CD4-positive, alpha-beta T cell treated with Interleukin-15 for 1 hour (primary cell): ENCODE measurements at regions not wholly inside any gene's neighbourhood (a gene's known extent, or its start where the extent isn't known, plus 50 kb on each side); places are given as distances from the start of the nearest gene placed in this dataset.

Experiments used
- DNase-seq: peaks from one replicate; pipeline ENCODE4 v3.0.0-alpha.2; 2020

GRCh38 chr9:80157561-80157983, 585.8 kb downstream of the TLE4 start:
- no peak for DNase-seq

- no peak for DNase-seq
Measured at GRCh38 chr9:80156756-80157472, 585.1 kb downstream of the TLE4 start.

DNA sequence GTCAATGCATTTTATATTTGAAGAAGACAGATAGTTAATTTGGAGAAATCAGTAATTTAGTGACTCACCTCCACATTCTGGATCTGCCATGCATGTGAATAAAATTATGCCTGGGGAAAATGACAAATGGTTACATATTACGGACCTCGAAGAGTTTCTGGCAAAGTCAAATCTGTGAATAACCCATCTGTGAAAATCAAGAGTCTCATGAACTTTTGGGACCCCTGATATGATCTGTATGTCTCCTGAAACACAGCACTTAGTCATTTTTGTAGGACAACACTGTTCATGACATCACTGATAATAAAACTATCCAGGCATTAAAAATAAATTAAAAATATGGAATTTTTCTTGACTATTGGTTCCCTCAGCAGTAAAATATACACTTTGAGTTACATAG, 584.5 kb downstream of the TLE4 start:
- DNase-seq = no peak

GRCh38 chr9:80147866-80148265, 576.1 kb downstream of the TLE4 start:
- no peak for DNase-seq

DNA sequence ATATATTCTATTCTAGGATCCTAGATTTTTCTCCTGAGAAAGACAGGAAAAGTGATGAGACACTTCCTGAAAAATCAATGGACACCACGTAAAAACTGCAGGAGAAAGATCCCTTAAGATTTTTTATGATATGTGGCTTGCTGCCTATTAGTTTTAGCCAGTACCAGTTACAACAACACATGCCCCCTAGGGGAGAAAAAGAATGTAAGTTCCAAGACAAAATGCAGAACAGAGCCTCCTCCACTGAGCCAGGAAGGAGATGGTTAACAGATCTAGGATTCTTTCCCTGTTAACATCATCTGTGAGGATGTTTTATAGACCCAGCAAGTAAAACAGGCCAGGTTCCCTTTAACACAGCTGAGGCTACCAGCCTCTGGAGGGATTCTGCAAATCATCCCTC, 574.7 kb downstream of the TLE4 start:
- DNase-seq = no peak

- no peak for DNase-seq
Measured at GRCh38 chr9:80144856-80145255, 573.1 kb downstream of the TLE4 start.

- no peak for DNase-seq
Measured at GRCh38 chr9:80144406-80144805, 572.6 kb downstream of the TLE4 start.

- DNase-seq = no peak
Measured at GRCh38 chr9:80143899-80144298, 572.1 kb downstream of the TLE4 start.

GRCh38 chr9:80134487-80134886, 562.7 kb downstream of the TLE4 start:
- peak; percentile 64 for DNase-seq

DNA sequence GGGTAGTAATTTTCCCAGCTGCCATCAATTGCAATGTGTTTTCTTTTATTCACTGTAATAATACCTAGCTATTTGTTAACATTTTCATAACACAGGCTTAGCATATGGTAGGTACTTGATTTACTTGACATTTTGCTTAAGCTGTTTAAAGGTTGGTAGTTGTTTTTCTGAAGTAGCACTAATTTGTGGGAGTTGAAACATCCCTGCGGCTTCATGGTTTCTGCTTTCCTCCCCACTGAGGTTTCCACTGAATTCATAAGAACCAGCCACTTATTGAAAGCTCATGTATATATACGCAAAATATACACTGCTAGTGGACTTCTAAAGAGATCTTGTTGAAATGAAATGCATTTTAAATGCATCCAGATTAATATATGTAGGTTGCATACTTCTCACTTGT, 559.9 kb downstream of the TLE4 start:
- DNase-seq = no peak

- DNase-seq = no peak
Measured at GRCh38 chr9:80127920-80128319, 556.2 kb downstream of the TLE4 start.

DNA sequence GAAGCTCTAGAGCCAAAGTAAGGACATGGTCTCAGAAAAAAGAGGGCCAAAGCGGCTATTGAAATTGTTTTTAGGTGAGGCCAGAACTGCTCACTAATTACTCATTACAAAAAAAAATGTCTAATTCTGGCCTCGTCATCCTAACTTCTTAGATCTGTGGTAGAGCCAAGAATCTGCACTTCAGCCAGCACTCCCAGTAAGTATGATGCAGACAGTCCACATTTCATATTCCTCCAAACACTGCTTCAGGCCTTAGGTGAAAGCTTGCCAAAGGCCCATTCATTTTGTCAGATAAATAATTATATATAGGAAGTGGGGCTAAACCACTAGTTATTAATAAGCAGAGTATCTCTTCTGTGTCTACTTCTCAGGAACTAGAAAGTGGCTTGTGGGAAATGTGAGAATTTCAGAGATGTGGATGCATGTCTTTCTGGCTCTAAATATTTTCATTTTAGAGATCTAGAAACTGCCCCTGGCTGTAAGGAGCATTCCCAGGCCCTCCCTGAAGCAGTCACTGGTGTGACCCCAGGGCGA, 554.0 kb downstream of the TLE4 start:
- DNase-seq = no peak

- no peak for DNase-seq
Measured at GRCh38 chr9:80117031-80117430, 545.3 kb downstream of the TLE4 start.

DNA sequence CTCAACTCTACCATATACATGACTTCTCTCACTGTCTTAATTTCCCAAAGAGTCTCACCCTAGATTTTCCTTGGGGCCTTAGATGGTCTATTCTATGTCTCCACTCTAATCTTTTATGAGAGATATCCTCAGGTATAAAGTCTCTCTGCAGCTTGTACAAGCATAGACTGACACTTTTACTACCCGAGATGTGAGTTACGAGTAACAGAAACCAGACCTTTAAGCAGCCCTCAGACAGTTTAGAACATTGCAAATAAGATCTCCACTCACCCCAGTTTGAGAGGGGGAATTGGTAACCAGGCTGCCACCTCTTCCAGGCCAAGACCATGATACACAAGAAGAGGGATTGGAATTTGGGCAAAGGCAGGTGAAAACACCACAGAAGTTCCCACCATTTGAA, 542.5 kb downstream of the TLE4 start:
- no peak for DNase-seq

DNA sequence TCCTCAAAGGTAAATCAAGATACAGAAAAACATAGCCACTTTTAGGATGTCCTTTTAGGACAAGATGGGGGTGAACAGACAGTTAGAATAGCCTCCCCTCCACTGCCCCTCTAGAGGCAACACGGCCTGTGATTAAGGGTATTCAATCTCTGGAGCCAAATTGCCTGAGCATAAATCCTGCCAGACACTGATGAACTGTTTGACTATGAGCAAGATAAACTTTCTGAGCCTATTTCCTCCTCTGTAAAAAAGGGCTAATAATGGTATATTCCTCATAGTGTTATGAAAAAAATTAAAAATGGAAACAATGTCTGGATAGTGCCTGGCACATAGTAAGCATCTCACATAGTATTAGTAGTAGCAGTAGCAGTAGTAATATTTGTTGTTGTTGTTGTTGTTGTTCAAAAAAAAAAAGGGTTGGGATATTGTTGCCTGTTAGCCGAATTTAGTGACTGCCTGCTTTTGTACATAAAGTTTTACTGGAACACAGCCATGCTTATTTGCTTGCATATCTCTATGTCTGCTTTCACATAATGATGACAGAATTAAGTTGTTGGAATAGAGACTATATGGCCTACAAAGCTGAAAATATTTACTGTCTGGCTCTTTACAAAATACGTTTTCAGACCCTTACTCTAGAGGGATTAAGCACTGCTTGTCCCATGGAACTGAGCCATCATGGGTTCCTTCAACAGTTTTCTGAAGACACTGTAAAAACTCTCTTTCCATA, 536.3 kb downstream of the TLE4 start:
- DNase-seq = no peak

DNA sequence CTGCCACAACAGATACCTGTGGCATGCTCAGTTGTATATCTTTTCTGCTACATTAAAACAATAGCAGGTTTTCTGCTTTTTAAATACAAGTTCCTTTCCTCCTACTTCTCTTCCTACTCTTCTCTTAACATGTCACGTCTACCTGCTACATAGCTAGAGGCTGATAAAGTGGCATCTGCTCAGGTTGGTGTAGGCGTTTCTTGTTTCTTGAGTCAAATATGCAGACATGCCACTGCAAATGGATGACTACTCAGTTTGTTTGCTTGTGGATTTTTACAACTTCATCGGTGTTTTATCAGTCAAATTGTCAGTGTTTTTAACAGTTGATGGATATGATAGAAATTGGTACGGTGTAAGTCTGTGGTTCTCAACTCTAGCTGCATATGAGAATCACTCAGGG, 525.7 kb downstream of the TLE4 start:
- DNase-seq = no peak

DNA sequence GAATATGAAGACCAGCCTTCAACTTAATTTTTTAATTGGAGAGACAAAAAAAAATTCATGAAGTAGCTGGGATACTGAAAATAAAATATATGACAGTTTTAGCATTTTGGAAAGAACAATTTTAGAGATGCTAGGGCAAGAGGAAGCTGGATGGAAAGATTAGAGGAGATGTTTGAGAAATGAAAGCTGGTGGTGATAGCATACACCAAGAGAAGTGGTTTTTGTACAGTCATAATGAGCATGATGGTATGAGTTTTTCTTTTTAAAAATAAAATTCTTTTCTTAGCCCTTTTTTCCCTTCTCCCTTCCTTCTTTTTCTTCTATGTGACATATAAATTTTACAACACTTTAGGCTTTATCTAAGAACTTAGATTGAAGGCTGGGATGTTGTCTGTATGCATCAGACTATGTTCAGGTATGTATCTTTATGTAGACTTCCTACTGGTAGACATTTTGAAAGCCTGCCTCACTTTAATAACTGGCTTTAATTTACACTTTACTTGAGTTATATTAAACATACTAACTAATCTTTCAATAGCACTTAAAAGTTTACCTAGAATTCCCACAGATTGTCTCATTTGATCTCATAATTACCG, 522.5 kb downstream of the TLE4 start:
- no peak for DNase-seq

DNA sequence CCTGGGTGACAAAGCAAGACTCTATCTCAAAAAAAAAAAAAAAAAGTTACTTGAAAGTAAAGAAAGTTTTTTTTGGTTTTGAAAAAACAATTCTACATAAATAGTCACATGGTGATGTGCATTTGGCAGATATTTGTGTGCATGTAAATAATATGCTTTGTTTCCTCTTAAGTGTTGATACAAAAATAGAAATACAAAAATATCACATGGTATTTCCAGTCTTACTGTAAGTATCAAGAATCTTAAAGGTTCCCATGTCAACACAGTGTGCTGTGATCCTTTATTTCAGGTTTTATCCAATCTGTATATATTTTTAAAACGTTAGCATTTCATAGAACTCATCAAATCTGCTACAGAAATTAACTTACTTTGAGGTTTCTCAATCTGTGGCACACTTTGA, 521.9 kb downstream of the TLE4 start:
- DNase-seq = no peak

DNA sequence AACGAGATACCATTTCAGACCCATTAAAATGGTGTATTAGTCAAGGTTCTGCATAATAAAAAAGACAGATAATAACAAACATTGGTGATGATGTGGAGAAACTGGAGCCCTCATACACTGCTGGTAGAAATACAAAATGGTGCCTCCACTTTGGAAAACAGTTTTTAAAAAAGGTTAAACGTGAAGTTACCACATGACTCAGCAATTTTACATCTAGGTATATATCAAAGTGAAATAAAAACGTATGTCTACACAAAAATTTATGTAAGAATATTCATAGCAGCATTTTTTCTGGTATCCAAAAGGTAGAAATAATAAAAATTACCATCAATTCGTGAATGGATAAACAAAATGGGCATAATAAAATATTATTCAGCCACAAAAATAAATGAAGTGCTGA, 519.8 kb downstream of the TLE4 start:
- no peak for DNase-seq

DNA sequence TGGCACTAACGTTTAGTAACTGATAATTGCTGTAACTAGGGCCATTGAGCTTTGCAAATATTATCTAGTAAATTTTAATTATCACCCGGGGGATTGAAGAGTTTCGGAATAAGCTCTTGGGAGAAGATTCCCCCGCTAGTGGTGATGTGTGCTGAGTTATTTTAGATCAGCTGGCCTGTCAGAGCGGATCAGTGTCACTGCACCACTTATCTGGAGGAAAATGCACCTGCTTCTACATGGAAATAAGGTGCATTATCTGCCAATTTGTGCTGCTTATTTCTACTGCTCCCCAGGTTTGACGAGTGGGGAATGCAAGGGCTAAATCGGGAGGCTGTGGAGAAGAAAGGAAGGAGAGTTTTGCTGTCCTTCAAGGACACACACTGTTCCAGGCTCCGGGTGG, 518.6 kb downstream of the TLE4 start:
- DNase-seq = no peak

- no peak for DNase-seq
Measured at GRCh38 chr9:80086822-80087345, 515.1 kb downstream of the TLE4 start.

DNA sequence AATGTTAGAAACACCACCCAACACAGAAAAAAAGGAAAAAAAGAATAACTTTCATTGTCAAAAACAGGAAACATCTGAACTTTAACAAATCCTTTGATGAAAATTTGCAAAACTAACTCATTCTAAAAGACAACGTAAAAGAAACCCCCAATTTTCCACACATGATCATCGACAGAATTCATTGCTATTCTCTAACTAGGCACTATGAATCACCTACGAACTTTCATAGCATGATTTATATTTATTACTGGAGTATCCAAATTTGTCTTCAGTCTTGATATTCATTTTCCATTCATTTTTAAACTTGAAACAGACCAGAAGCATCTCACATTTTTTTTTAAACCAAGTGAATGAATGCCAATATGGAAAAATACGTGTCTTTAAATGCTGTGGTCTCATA, 514.6 kb downstream of the TLE4 start:
- no peak for DNase-seq

DNA sequence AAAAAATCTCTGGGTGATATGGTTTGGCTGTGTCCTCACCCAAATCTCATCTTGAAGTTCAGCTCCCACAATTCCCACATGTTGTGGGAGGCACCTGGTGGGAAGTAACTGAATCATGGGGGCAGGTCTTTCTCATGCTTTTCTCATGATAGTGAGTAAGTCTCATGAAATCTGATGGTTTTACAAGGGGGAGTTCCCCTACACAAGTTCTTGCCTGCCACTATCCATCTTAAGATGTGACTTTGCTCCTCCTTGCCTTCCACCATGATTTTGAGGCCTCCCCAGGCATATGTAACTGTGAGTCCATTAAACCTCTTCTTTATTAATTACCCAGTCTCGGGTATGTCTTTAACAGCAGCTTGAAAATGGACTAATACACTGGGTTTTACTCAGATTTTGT, 513.9 kb downstream of the TLE4 start:
- no peak for DNase-seq

- DNase-seq = no peak
Measured at GRCh38 chr9:80082213-80082612, 510.4 kb downstream of the TLE4 start.
